Calu3 (cell line): ENCODE measurements at regions not wholly inside any gene's neighbourhood (a gene's known extent, or its start where the extent isn't known, plus 50 kb on each side); places are given as distances from the start of the nearest gene placed in this dataset.

Source experiments
- BruUV-seq: library from RNA; stranded (reverse); fragments of 400-500 nt; replicated peaks from 2 replicates; lab custom pipeline; 2021; lab: Mats Ljungman, UMichigan
- CTCF ChIA-PET: fragments of 300-600 bp; sonication (Branson Sonifier 250); formaldehyde crosslinking; loops from one replicate; lab custom pipeline; 2022; ENCODE audit warnings: antibody characterized with exemption; lab: Charles Lee
- DNase-seq: peaks from one replicate; pipeline ENCODE4 v3.0.0; 2022
- H3K27ac Mint-ChIP-seq: one replicate; pipeline ENCODE4 v1.8.0; 2022; ENCODE audit warnings: mixed read lengths; ENCODE audit not compliant: unreplicated experiment
- H3K27me3 Mint-ChIP-seq: one replicate; pipeline ENCODE4 v1.8.0; 2022; ENCODE audit warnings: mixed read lengths; ENCODE audit not compliant: unreplicated experiment
- H3K36me3 Mint-ChIP-seq: one replicate; pipeline ENCODE4 v1.8.0; 2022; ENCODE audit warnings: mild to moderate bottlenecking, moderate library complexity, mixed read lengths; ENCODE audit not compliant: insufficient read depth, unreplicated experiment
- H3K4me1 Mint-ChIP-seq: one replicate; pipeline ENCODE4 v1.8.0; 2022; ENCODE audit warnings: mild to moderate bottlenecking, low read depth, mixed read lengths; ENCODE audit not compliant: unreplicated experiment
- H3K4me3 Mint-ChIP-seq: one replicate; pipeline ENCODE4 v1.8.0; 2022; ENCODE audit warnings: mild to moderate bottlenecking, low read depth, moderate library complexity, mixed read lengths; ENCODE audit not compliant: unreplicated experiment
- H3K9me3 Mint-ChIP-seq: one replicate; pipeline ENCODE4 v1.8.0; 2022; ENCODE audit warnings: low read depth, mixed read lengths; ENCODE audit not compliant: unreplicated experiment
- intact Hi-C: fragments of 100-400 bp; cut with micrococcal nuclease; formaldehyde crosslinking; loops from one replicate; pipeline ENCODE4 v1.10.0; 2022; ENCODE audit not compliant: unreplicated experiment
- TF ChIP-seq, protein P1 (sequence below): fragments of 200-600 bp; IDR thresholded peaks from one replicate; pipeline ENCODE4 v1.8.0; 2022; ENCODE audit warnings: antibody characterized with exemption; ENCODE audit not compliant: unreplicated experiment

DNA sequence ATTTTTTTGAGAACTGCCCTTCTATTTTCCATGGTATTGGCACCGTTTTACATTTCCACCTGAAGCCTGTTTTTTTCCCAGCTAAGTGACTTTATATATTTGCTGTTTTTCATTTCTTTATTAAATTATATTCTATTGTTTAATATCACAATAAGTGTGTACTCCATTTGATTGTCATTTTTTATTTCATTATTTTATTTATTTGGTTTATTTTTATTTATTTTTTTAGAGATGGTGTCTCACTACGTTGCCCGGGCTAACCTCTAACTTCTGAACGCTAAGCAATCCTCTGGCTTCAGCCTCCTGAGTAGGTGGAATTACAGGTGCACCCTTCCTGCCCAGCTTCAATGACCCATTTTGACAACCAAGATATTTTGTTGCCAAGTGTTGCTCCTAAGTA is 202.6 kb downstream of the SIM1 start:
- Mint-ChIP-seq H3K4me1 (peaks cover 24% of the 10 kb centered on the region), H3K27me3 (no peaks in the 10 kb centered on the region), H3K27ac (no peak overlapping the region), H3K36me3 (no peaks in the 10 kb centered on the region), H3K9me3 (no peaks in the 10 kb centered on the region), H3K4me3 (no peak overlapping the region)
- BruUV-seq, result no TSS peak
- intact Hi-C loops, result no loop called here
- CTCF ChIA-PET, result no interaction called here
- DNase-seq, result no peak
- TF ChIP-seq, protein P1, sequence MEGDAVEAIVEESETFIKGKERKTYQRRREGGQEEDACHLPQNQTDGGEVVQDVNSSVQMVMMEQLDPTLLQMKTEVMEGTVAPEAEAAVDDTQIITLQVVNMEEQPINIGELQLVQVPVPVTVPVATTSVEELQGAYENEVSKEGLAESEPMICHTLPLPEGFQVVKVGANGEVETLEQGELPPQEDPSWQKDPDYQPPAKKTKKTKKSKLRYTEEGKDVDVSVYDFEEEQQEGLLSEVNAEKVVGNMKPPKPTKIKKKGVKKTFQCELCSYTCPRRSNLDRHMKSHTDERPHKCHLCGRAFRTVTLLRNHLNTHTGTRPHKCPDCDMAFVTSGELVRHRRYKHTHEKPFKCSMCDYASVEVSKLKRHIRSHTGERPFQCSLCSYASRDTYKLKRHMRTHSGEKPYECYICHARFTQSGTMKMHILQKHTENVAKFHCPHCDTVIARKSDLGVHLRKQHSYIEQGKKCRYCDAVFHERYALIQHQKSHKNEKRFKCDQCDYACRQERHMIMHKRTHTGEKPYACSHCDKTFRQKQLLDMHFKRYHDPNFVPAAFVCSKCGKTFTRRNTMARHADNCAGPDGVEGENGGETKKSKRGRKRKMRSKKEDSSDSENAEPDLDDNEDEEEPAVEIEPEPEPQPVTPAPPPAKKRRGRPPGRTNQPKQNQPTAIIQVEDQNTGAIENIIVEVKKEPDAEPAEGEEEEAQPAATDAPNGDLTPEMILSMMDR, result no peak

DNA sequence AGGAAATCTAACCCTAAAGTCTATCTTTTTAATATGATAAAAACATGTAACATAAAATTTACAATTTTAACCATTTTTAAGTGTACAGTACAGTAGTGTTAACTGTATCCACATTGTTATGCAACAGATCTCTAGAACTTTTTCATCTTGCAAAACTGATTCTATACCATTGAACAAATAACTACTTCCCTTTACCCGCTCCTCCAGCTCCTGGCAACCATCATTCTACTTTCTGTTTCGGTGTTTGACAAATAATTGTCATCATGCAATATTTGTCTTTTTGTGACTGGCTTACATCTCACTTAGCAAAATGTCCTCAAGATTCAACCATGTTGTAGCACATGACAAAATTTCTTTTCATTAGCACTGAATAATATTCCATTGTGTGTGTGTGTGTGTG is 203.2 kb downstream of the SIM1 start:
- TF ChIP-seq, protein P1, result no peak
- Mint-ChIP-seq H3K36me3 (no peaks in the 10 kb centered on the region), H3K9me3 (no peaks in the 10 kb centered on the region), H3K4me3 (no peak overlapping the region), H3K27me3 (no peaks in the 10 kb centered on the region), H3K27ac (no peak overlapping the region), H3K4me1 (peaks cover 24% of the 10 kb centered on the region)
- CTCF ChIA-PET, result no interaction called here
- intact Hi-C loops, result no loop called here
- no TSS peak for BruUV-seq
- DNase-seq, result no peak

DNA sequence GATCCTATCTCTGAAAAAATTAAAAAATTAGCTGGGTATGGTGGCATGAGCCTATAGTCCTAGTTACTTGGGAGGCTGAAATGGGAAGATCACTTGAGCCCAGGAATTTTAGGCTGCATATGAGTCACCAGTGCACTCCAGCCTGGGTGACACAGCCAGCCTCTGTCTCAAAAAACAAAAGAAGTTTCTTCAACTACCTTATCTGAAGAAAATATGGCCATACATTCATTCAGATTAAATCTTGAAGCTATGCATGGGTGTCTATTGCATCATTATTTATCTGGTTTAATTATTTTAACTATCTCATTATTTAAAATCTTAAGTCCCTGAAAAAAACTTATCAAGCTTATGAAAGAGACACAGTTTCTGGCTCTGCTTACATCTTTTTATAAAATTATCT is 204.1 kb downstream of the SIM1 start:
- no TSS peak for BruUV-seq
- Mint-ChIP-seq H3K27me3 (no peaks in the 10 kb centered on the region), H3K4me1 (peaks cover 24% of the 10 kb centered on the region), H3K9me3 (no peaks in the 10 kb centered on the region), H3K27ac (no peak overlapping the region), H3K4me3 (no peak overlapping the region), H3K36me3 (no peaks in the 10 kb centered on the region)
- no peak for DNase-seq
- TF ChIP-seq, protein P1, result no peak
- CTCF ChIA-PET, result no interaction called here
- intact Hi-C loops, result no loop called here

DNA sequence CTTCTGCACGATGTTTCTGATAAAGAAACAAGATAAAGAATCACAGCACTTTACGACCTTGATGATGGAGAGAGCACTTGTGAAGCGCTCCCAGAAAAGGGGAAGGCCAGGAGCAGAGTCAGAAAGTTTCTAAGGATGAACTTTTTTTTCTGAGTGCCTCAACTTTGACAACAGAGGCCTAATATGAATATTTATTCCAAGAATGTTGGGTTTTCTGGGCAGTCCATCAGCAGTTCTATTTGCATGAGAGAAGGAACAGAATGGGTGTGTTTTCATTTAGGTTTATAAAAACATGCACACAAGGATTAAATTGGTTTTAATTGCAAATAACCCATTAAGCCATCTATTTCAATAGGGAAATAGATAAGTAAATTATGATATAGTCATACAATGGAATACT is 204.9 kb downstream of the SIM1 start:
- CTCF ChIA-PET, result no interaction called here
- TF ChIP-seq, protein P1, result no peak

More for the DNA sequence above, 204.9 kb downstream of the SIM1 start:
- no peaks in the 10 kb centered on the region for H3K36me3 Mint-ChIP-seq
- no peak for DNase-seq
- H3K4me3 Mint-ChIP-seq, result no peak overlapping the region
- BruUV-seq, result no TSS peak
- no peaks in the 10 kb centered on the region for H3K9me3 Mint-ChIP-seq
- intact Hi-C loops, result no loop called here
- no peaks in the 10 kb centered on the region for H3K27me3 Mint-ChIP-seq
- H3K4me1 Mint-ChIP-seq, result peaks cover 24% of the 10 kb centered on the region
- H3K27ac Mint-ChIP-seq, result no peak overlapping the region
